HepG2 (cell line): ENCODE measurements at regions not wholly inside any gene's neighbourhood (a gene's known extent, or its start where the extent isn't known, plus 50 kb on each side); places are given as distances from the start of the nearest gene placed in this dataset.

Experiments
- ATAC-seq: fragments of 200-7000 bp; cut with Tn5 transposase; 3 replicates; pipeline ENCODE4 v1.9.1; 2020; ENCODE audit warnings: mild to moderate bottlenecking, moderate library complexity
- BruUV-seq: library from RNA; stranded (reverse); fragments of 400-500 nt; replicated peaks from 2 replicates; lab custom pipeline; 2021; lab: Mats Ljungman, UMichigan
- CTCF ChIA-PET: fragments of 300-600 bp; formaldehyde crosslinking; extraction: SDS; loops from one replicate; lab custom pipeline; 2021; ENCODE audit warnings: low total read pairs, inconsistent platforms, low intra/inter-chr PET ratio; lab: Yijun Ruan, JAX
- POLR2A ChIA-PET: fragments of 350-600 bp; sonication (Branson Sonifier 250); formaldehyde crosslinking; loops from one replicate; lab custom pipeline; 2020; ENCODE audit warnings: antibody characterized with exemption, inconsistent platforms; lab: Yijun Ruan, JAX
- DNase-seq: peaks from one replicate; pipeline ENCODE4 v3.0.0-alpha.2; 2015; ENCODE audit warnings: low spot score
- FAIRE-seq: peaks from 3 replicates; lab custom pipeline; 2011; peaks lifted over from hg19 to GRCh38; lab: Jason Lieb, UNC
- H2AFZ ChIP-seq: one replicate; pipeline ENCODE4 v1.6.1; 2011; ENCODE audit warnings: low read length, inconsistent platforms
- H3K27ac ChIP-seq: fragments of 300-600 bp; 3 replicates; pipeline ENCODE4 v1.8.0; 2011; ENCODE audit warnings: mixed run types, mild to moderate bottlenecking, mixed read lengths, low read length, inconsistent platforms; ENCODE audit not compliant: insufficient read depth; ENCODE audit errors: extremely low read length
- H3K27me3 ChIP-seq, 2 experiments: fragments of 200-600 bp in 1 of 2; 2 replicates in 1 of 2; 3 replicates in 1 of 2; pipeline versions ENCODE4 v1.6.0 to v1.8.0; 2011; ENCODE audit warnings: low read length in 2 of 2, mild to moderate bottlenecking in 2 of 2, moderate library complexity in 2 of 2, inconsistent platforms in 1 of 2; ENCODE audit not compliant: insufficient read depth in 2 of 2, control insufficient read depth in 1 of 2
- H3K36me3 ChIP-seq, 2 experiments: fragments of 200-600 bp in 1 of 2; replicated peaks in 1 of 2; 2 replicates in 1 of 2; 3 replicates in 1 of 2; pipeline versions ENCODE4 v1.5.1 to v1.8.0; 2011; ENCODE audit warnings: low read length in 2 of 2, inconsistent platforms in 1 of 2; ENCODE audit not compliant: insufficient read depth in 2 of 2, control insufficient read depth in 1 of 2
- H3K4me1 ChIP-seq: 2 replicates; pipeline ENCODE4 v1.5.1; 2012; ENCODE audit warnings: low read length, inconsistent platforms; ENCODE audit not compliant: insufficient read depth
- H3K4me2 ChIP-seq: 2 replicates; pipeline ENCODE4 v1.6.0; 2011; ENCODE audit warnings: low read depth, low read length, inconsistent platforms
- H3K4me3 ChIP-seq, 3 experiments: fragments of 200-600 bp in 1 of 3; sonication (generic), shearing (Covaris generic) in 1 of 3; replicated peaks in 1 of 3; 2 replicates each; pipeline ENCODE4 v1.5.1; 2011 to 2016; ENCODE audit warnings: low read length in 3 of 3, inconsistent platforms in 2 of 3, low read depth in 2 of 3, mild to moderate bottlenecking in 2 of 3, control low read depth in 1 of 3, mixed read lengths in 1 of 3; ENCODE audit not compliant: insufficient read depth in 1 of 3
- H3K79me2 ChIP-seq: one replicate; pipeline ENCODE4 v1.6.1; 2011; ENCODE audit warnings: low read length, inconsistent platforms; ENCODE audit not compliant: insufficient read depth
- H3K9ac ChIP-seq: 2 replicates; pipeline ENCODE4 v1.6.0; 2011; ENCODE audit warnings: mild to moderate bottlenecking, low read depth, low read length, inconsistent platforms; ENCODE audit not compliant: insufficient read depth
- H3K9me3 ChIP-seq: 2 replicates; pipeline ENCODE4 v1.5.1; 2012; ENCODE audit warnings: mild to moderate bottlenecking, low read length
- H4K20me1 ChIP-seq: 2 replicates; pipeline ENCODE4 v1.6.0; 2011; ENCODE audit warnings: inconsistent platforms, mild to moderate bottlenecking, low read length, moderate library complexity; ENCODE audit not compliant: insufficient read depth
- HHEX ChIP-seq: IDR thresholded peaks from 2 replicates; pipeline ENCODE4 v1.6.1; 2016; ENCODE audit warnings: control low read depth
- IRF9 ChIP-seq: sonication (generic); formaldehyde crosslinking; IDR thresholded peaks from 2 replicates; pipeline ENCODE4 v1.8.0; 2022; ENCODE audit warnings: missing genetic modification reagents, mild to moderate bottlenecking, borderline replicate concordance
- JUN ChIP-seq: sonication (generic); formaldehyde crosslinking; IDR thresholded peaks from 2 replicates; pipeline ENCODE4 v1.4.0; 2020; ENCODE audit warnings: mild to moderate bottlenecking, missing genetic modification reagents
- KDM5A ChIP-seq: fragments of 200-600 bp; sonication (generic); IDR thresholded peaks from 2 replicates; pipeline ENCODE4 v1.7.0; 2018; ENCODE audit warnings: antibody characterized with exemption, mild to moderate bottlenecking, low read length, borderline replicate concordance
- ZNF354B ChIP-seq: sonication (generic); formaldehyde crosslinking; IDR thresholded peaks from 2 replicates; pipeline ENCODE4 v1.8.0; 2022; ENCODE audit warnings: mild to moderate bottlenecking, missing genetic modification reagents
- ZNF709 ChIP-seq: sonication (generic); formaldehyde crosslinking; IDR thresholded peaks from 2 replicates; pipeline ENCODE4 v1.5.0; 2020; ENCODE audit warnings: mild to moderate bottlenecking, missing genetic modification reagents
- in situ Hi-C: cut with HindIII; loops from 2 replicates; pipeline ENCODE4 v1.10.0; 2017; ENCODE audit warnings: low pct_unique_long_range_greater_than_20kb; ENCODE audit not compliant: extremely low pct_ligation_motif_present
- intact Hi-C: fragments of 100-400 bp; cut with micrococcal nuclease; formaldehyde crosslinking; loops from one replicate; pipeline ENCODE4 v1.10.0; 2022; ENCODE audit not compliant: unreplicated experiment
- TF ChIP-seq, protein P1 (sequence below): sonication (generic); formaldehyde crosslinking; IDR thresholded peaks from 2 replicates; pipeline ENCODE4 v1.8.1; 2023; ENCODE audit warnings: mild to moderate bottlenecking, inconsistent platforms, moderate library complexity, missing genetic modification reagents, borderline replicate concordance
- TF ChIP-seq, protein P2 (sequence below): sonication (generic); formaldehyde crosslinking; IDR thresholded peaks from 2 replicates; pipeline ENCODE4 v1.5.0; 2020; ENCODE audit warnings: missing genetic modification reagents

DNA sequence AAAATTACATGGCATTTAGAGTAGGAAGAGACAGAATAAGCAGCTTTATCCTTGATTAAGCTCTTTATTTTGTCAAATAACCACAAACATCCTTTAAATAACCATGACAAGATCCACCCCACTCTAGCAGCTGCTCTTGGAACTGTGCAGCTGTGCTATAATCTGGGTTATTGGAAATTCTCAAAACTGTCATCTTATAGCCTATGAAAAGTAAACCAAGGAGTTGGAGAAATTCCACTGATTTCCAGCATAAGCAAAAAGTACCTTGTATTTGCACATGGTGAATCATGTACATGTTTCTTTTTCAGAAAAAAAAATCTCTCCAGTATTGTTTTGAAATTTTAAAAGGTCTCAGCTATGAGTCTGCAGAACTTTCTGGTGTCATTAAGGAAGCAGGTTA is 88.8 kb upstream of the ABI3BP start:
- Histone ChIP-seq H3K36me3 (no peaks in the 10 kb centered on the region), H3K79me2 (no peaks in the 10 kb centered on the region), H3K9me3 (no peaks in the 10 kb centered on the region), H3K27ac (no peak overlapping the region), H3K27me3 (no peaks in the 10 kb centered on the region), H3K4me2 (no peak overlapping the region), H3K9ac (no peak overlapping the region), H3K4me3 (no peak overlapping the region), H4K20me1 (no peaks in the 10 kb centered on the region), H2AFZ (no peak overlapping the region), H3K4me1 (no peaks in the 10 kb centered on the region)
- intact Hi-C loops: no loop called here
- ATAC-seq: no peak
- BruUV-seq: no TSS peak
- DNase-seq: no peak
- FAIRE-seq: no peak
- ChIA-PET POLR2A (interaction anchor here (0.6 kb wide), 1 partner anchor 431 kb away, joined by 4 read pairs; the partner anchor contains the start of gene SENP7), CTCF (no interaction called here)
- in situ Hi-C loops: no loop called here
- TF ChIP-seq IRF9 (CRISPR knock-in tag) (no peak), KDM5A (no peak), ZNF709 (CRISPR knock-in tag) (no peak), JUN (CRISPR knock-in tag) (no peak), ZNF354B (CRISPR knock-in tag) (no peak), HHEX (CRISPR knock-in tag) (no peak)
- TF ChIP-seq, protein P1, sequence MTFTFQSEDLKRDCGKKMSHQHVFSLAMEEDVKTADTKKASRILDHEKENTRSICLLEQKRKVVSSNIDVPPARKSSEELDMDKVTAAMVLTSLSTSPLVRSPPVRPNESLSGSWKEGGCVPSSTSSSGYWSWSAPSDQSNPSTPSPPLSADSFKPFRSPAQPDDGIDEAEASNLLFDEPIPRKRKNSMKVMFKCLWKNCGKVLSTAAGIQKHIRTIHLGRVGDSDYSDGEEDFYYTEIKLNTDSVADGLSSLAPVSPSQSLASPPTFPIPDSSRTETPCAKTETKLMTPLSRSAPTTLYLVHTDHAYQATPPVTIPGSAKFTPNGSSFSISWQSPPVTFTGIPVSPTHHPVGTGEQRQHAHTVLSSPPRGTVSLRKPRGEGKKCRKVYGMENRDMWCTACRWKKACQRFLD (CRISPR knock-in tag): no peak
- TF ChIP-seq, protein P2, sequence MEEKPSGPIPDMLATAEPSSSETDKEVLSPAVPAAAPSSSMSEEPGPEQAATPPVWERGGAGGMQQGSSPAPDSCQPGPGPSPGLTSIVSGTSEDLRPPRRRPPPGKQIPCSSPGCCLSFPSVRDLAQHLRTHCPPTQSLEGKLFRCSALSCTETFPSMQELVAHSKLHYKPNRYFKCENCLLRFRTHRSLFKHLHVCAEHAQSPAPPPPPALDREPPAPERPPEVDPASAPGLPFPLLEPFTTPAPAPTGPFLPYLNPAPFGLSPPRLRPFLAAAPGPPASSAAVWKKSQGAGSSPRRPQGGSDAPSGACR (CRISPR knock-in tag): no peak
